ENCODE measurements at regions not wholly inside any gene's neighbourhood (a gene's known extent, or its start where the extent isn't known, plus 50 kb on each side); places are given as distances from the start of the nearest gene placed in this dataset.
A peak's percentile ranks its signal among the peaks of the same experiment; 100 is the strongest.
"Not testable (repeated sequence)": the region's sequence is repeated elsewhere in the genome, so short reads cannot be mapped to it uniquely, and the experiment has no call there.

- FAIRE-seq (no peak), DNase-seq (ENCODE audit: insufficient read length, low spot score) (no peak)
Measured at GRCh38 chr7:25726170-25726780, 425.7 kb upstream of the NFE2L3 start.

- FAIRE-seq (no peak), DNase-seq (ENCODE audit: insufficient read length, low spot score) (no peak)
Measured at GRCh38 chr7:25726781-25727311, 425.2 kb upstream of the NFE2L3 start.

- DNase-seq (ENCODE audit: insufficient read length, low spot score): no peak
- FAIRE-seq: no peak
Measured at GRCh38 chr7:25727446-25727845, 424.6 kb upstream of the NFE2L3 start.

GRCh38 chr7:25727876-25728275 lies 424.1 kb upstream of the NFE2L3 start:
- FAIRE-seq (no peak), DNase-seq (ENCODE audit: insufficient read length, low spot score) (no peak)

GRCh38 chr7:25731068-25731845 lies 420.7 kb upstream of the NFE2L3 start:
- DNase-seq (ENCODE audit: insufficient read length, low spot score) (no peak), FAIRE-seq (no peak)

- FAIRE-seq: no peak
Measured at GRCh38 chr7:25731846-25732245, 420.2 kb upstream of the NFE2L3 start.

GRCh38 chr7:25732766-25733217 lies 419.2 kb upstream of the NFE2L3 start:
- no peak for FAIRE-seq
- DNase-seq (ENCODE audit: insufficient read length, low spot score): no peak

More at GRCh38 chr7:25731846-25732245, 420.2 kb upstream of the NFE2L3 start:
- DNase-seq (ENCODE audit: insufficient read length, low spot score): no peak

GRCh38 chr7:25735674-25736242 lies 416.2 kb upstream of the NFE2L3 start:
- FAIRE-seq: peak; percentile 49
- no peak for DNase-seq (ENCODE audit: insufficient read length, low spot score)

- no peak for DNase-seq (ENCODE audit: insufficient read length, low spot score)
- FAIRE-seq: no peak
Measured at GRCh38 chr7:25738528-25738927, 413.5 kb upstream of the NFE2L3 start.

GRCh38 chr7:25739143-25739542 lies 412.9 kb upstream of the NFE2L3 start:
- DNase-seq (ENCODE audit: insufficient read length, low spot score) (no peak), FAIRE-seq (no peak)

- DNase-seq (ENCODE audit: insufficient read length, low spot score): no peak
- FAIRE-seq: no peak
Measured at GRCh38 chr7:25742316-25742715, 409.7 kb upstream of the NFE2L3 start.

- not testable (repeated sequence) for FAIRE-seq; DNase-seq (ENCODE audit: insufficient read length, low spot score)
Measured at GRCh38 chr7:25743670-25744451, 408.1 kb upstream of the NFE2L3 start.

- FAIRE-seq: no peak
Measured at GRCh38 chr7:25750744-25751508, 401.1 kb upstream of the NFE2L3 start.

GRCh38 chr7:25752154-25752553 lies 399.8 kb upstream of the NFE2L3 start:
- no peak for FAIRE-seq
- no peak for DNase-seq (ENCODE audit: insufficient read length, low spot score)

More at GRCh38 chr7:25750744-25751508, 401.1 kb upstream of the NFE2L3 start:
- no peak for DNase-seq (ENCODE audit: insufficient read length, low spot score)

GRCh38 chr7:25752967-25753791 lies 398.8 kb upstream of the NFE2L3 start:
- no peak for DNase-seq (ENCODE audit: insufficient read length, low spot score)
- no peak for FAIRE-seq

- DNase-seq (ENCODE audit: insufficient read length, low spot score): no peak
- FAIRE-seq: no peak
Measured at GRCh38 chr7:25753837-25754236, 398.2 kb upstream of the NFE2L3 start.

- no peak for FAIRE-seq
- DNase-seq (ENCODE audit: insufficient read length, low spot score): no peak
Measured at GRCh38 chr7:25754333-25754732, 397.7 kb upstream of the NFE2L3 start.

- FAIRE-seq (no peak), DNase-seq (ENCODE audit: insufficient read length, low spot score) (no peak)
Measured at GRCh38 chr7:25754751-25755150, 397.2 kb upstream of the NFE2L3 start.

- no peak for DNase-seq (ENCODE audit: insufficient read length, low spot score)
- no peak for FAIRE-seq
Measured at GRCh38 chr7:25756601-25757000, 395.4 kb upstream of the NFE2L3 start.

All from HTR-8/SVneo (cell line).